GM21381 (cell line): ENCODE measurements at regions not wholly inside any gene's neighbourhood (a gene's known extent, or its start where the extent isn't known, plus 50 kb on each side); places are given as distances from the start of the nearest gene placed in this dataset.

Experiments used
- ATAC-seq: cut with Tn5 transposase; IDR thresholded peaks from one replicate; pipeline ENCODE4 v1.9.1; 2021; ENCODE audit warnings: mild to moderate bottlenecking, moderate library complexity; ENCODE audit not compliant: unreplicated experiment

GRCh38 chr12:127649961-127650360, 617.0 kb upstream of the TMEM132C start:
- ATAC-seq, result no peak

GRCh38 chr12:127650626-127651025, 616.3 kb upstream of the TMEM132C start:
- ATAC-seq, result no peak

GRCh38 chr12:127652281-127652680, 614.7 kb upstream of the TMEM132C start:
- no peak for ATAC-seq

- ATAC-seq, result no peak
These were observed 612.5 kb upstream of the TMEM132C start for GRCh38 chr12:127654383-127654985.

- no peak for ATAC-seq
These were observed 611.3 kb upstream of the TMEM132C start for GRCh38 chr12:127655691-127656090.

- no peak for ATAC-seq
These were observed 610.7 kb upstream of the TMEM132C start for GRCh38 chr12:127656266-127656665.

GRCh38 chr12:127657036-127657435, 609.9 kb upstream of the TMEM132C start:
- ATAC-seq, result no peak

GRCh38 chr12:127660961-127661360, 606.0 kb upstream of the TMEM132C start:
- no peak for ATAC-seq

- no peak for ATAC-seq
These were observed 603.3 kb upstream of the TMEM132C start for GRCh38 chr12:127663716-127664115.

GRCh38 chr12:127664901-127665300, 602.1 kb upstream of the TMEM132C start:
- no peak for ATAC-seq

- ATAC-seq, result no peak
These were observed 599.8 kb upstream of the TMEM132C start for GRCh38 chr12:127667131-127667685.

- no peak for ATAC-seq
These were observed 596.7 kb upstream of the TMEM132C start for GRCh38 chr12:127670294-127670693.

- ATAC-seq, result no peak
These were observed 596.2 kb upstream of the TMEM132C start for GRCh38 chr12:127670796-127671195.

GRCh38 chr12:127675936-127676335, 591.0 kb upstream of the TMEM132C start:
- no peak for ATAC-seq

GRCh38 chr12:127677537-127678131, 589.3 kb upstream of the TMEM132C start:
- ATAC-seq, result peak; percentile 77

GRCh38 chr12:127678945-127679344, 588.0 kb upstream of the TMEM132C start:
- no peak for ATAC-seq

GRCh38 chr12:127680516-127680915, 586.5 kb upstream of the TMEM132C start:
- ATAC-seq, result no peak

- ATAC-seq, result no peak
These were observed 585.7 kb upstream of the TMEM132C start for GRCh38 chr12:127681151-127681754.

GRCh38 chr12:127685491-127685890, 581.5 kb upstream of the TMEM132C start:
- ATAC-seq, result no peak

GRCh38 chr12:127685931-127686330, 581.0 kb upstream of the TMEM132C start:
- no peak for ATAC-seq

- no peak for ATAC-seq
These were observed 579.8 kb upstream of the TMEM132C start for GRCh38 chr12:127687181-127687580.

GRCh38 chr12:127688906-127689428, 578.0 kb upstream of the TMEM132C start:
- ATAC-seq, result no peak
